WI38 (cell line): ENCODE measurements at regions not wholly inside any gene's neighbourhood (a gene's known extent, or its start where the extent isn't known, plus 50 kb on each side); places are given as distances from the start of the nearest gene placed in this dataset.

Experiments
- H3K4me3 ChIP-seq: 2 replicates; pipeline ENCODE4 v1.5.1; 2011; ENCODE audit warnings: low read depth, mild to moderate bottlenecking, control low read depth, low read length
- CTCF ChIP-seq: IDR thresholded peaks from 2 replicates; pipeline ENCODE4 v1.5.1; 2012; ENCODE audit warnings: low read depth, mild to moderate bottlenecking, control low read depth, low read length

DNA sequence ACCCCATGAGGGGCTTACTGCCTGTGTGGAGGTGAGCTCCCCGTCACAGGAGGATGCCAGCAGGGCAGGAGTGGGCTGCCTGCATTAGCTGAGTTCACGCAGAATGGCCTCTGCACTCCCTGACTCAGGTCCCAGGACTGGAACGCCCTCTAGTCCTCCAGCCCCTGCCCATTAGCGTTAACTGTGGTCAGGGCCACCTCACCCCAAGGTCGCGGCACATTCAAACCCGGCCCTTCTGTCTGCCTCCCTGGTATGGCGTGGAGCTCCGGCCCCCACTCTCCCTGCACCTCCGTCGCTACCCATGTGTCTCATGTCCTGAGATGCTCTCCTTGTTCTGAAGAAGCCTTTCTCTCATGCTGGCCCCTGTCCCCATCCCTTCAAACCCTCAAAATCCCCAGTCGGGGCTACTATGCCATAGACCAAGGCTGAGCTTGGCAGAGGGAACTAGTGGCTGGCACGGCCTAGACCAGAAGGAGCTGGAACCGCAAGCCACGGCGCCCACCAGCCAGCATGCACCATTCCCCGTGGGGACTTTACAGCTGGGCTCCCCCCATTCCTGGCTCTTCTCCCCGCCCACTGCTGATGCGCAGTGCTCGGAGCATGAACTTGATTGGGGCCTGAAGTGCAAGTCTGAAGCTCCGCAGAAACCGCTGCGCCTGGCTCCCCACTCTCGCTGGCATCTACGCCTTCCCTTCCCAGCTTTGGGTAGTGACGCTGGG lies 79.5 kb upstream of the RTL6 start:
- TF ChIP-seq CTCF = no peak
- H3K4me3 ChIP-seq = no peak overlapping the region

- TF ChIP-seq CTCF = no peak
- no peak overlapping the region for H3K4me3 ChIP-seq
Measured at GRCh38 chr22:44576311-44577260, 78.6 kb upstream of the RTL6 start.

- no peak for TF ChIP-seq CTCF
- no peak overlapping the region for H3K4me3 ChIP-seq
Measured at GRCh38 chr22:44575381-44576268, 77.6 kb upstream of the RTL6 start.

GRCh38 chr22:44574640-44575380 lies 76.8 kb upstream of the RTL6 start:
- H3K4me3 ChIP-seq = no peak overlapping the region
- TF ChIP-seq CTCF = no peak

DNA sequence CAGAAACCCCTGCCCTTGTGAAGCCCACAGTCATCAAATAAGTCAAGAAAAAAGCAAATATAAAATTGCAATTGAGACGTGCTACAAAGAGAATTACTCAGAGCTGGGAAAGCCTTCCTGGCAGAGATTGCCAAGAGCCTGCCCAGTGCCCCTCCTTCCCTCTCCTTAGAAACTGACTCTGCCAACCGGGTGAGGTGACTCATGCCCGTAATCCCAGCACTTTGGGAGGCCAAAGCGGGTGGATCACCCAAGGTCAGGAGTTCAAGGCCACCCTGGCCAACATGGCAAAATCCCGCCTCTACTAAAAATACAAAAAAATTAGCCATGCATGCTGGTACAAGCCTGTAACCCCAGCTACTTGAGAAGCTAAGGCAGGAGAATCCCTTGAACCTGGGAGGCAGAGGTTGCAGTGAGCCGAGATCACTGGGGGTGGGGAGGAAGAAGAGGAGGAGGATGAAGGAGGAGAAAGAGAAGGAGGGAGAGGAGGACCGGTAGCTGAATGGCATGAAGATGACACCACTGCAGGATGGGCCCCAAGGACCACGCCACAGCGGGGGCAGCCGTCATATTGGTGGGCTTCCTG lies 76.1 kb upstream of the RTL6 start:
- no peak overlapping the region for H3K4me3 ChIP-seq
- no peak for TF ChIP-seq CTCF

DNA sequence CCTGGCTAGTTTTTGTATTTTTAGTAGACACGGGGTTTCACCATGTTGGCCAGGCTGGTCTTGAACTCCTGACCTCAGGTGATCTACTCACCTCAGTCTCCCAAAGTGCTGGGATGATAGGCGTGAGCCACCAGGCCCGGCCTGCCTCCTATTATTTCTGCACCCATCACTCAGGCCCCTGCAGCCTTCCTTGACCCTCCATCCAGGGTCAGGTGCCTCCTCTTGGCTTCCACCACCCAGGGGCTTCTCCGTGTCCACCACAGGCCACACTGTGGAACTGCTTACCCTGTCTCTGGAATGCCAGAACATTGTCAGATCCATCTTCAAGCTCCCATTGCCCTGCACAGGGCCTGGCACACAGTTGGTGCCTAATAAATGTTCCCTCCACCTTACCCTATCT lies 75.4 kb upstream of the RTL6 start:
- no peak for TF ChIP-seq CTCF
- H3K4me3 ChIP-seq = no peak overlapping the region
